PC-9 (cell line): ENCODE measurements at regions not wholly inside any gene's neighbourhood (a gene's known extent, or its start where the extent isn't known, plus 50 kb on each side); places are given as distances from the start of the nearest gene placed in this dataset.

Source experiments
- EZH2 ChIP-seq: fragments of 200-600 bp; sonication (generic); IDR thresholded peaks from 2 replicates; pipeline ENCODE4 v1.8.0; 2017; ENCODE audit warnings: antibody characterized with exemption, low read depth
- TF ChIP-seq, protein P1 (sequence below): fragments of 200-600 bp; sonication (generic); conservative IDR thresholded peaks from 2 replicates; pipeline ENCODE4 v1.6.1; 2017; ENCODE audit warnings: mixed run types, antibody characterized with exemption, mild to moderate bottlenecking, moderate library complexity

GRCh38 chr5:93107141-93107540, 473.9 kb downstream of the NR2F1-AS1 start:
- TF ChIP-seq EZH2, result no peak
- TF ChIP-seq, protein P1, sequence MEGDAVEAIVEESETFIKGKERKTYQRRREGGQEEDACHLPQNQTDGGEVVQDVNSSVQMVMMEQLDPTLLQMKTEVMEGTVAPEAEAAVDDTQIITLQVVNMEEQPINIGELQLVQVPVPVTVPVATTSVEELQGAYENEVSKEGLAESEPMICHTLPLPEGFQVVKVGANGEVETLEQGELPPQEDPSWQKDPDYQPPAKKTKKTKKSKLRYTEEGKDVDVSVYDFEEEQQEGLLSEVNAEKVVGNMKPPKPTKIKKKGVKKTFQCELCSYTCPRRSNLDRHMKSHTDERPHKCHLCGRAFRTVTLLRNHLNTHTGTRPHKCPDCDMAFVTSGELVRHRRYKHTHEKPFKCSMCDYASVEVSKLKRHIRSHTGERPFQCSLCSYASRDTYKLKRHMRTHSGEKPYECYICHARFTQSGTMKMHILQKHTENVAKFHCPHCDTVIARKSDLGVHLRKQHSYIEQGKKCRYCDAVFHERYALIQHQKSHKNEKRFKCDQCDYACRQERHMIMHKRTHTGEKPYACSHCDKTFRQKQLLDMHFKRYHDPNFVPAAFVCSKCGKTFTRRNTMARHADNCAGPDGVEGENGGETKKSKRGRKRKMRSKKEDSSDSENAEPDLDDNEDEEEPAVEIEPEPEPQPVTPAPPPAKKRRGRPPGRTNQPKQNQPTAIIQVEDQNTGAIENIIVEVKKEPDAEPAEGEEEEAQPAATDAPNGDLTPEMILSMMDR, result no peak
